ENCODE measurements at regions not wholly inside any gene's neighbourhood (a gene's known extent, or its start where the extent isn't known, plus 50 kb on each side); places are given as distances from the start of the nearest gene placed in this dataset.

DNA sequence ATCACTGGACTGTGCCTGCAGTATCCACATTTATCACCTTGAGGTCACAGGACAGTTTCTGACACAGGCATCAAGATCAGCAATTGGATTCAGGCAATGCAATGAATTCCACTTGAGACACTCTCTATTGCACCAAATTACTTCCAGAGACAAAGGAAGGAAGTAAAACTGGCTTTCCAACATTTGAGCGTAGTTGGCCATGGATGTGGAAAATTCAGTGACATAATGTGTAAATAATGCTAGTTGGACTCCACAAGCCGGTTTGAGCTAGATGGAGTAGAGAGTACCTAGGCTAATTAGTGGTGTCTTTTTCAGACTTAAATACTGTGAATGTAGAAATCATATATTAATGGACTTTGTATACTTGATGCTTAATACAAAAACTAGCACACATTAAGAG lies 168.3 kb upstream of the SYT1 start:
- no peak for DNase-seq (ENCODE audit: low read depth, low spot score)

- DNase-seq (ENCODE audit: low read depth, low spot score) = no peak
Observed at GRCh38 chr12:78697817-78698415, 166.7 kb upstream of the SYT1 start.

DNA sequence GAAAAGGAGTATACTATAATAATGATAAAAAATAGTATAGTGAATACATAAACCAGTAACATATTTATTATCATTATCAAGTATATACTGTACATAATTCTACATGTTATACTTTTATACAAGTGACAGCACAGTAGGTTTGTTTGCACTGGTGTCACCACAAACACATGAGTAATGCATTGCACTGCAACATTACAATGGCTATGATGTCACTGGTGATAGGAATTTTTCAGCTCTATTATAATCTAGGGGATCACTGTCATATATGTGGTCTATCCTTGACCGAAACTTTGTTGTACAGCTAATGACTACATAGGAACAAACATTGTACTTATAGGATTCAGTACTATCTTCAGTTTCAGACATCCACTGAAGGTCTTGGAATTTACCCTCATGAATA lies 165.8 kb upstream of the SYT1 start:
- DNase-seq (ENCODE audit: low read depth, low spot score) = no peak

DNA sequence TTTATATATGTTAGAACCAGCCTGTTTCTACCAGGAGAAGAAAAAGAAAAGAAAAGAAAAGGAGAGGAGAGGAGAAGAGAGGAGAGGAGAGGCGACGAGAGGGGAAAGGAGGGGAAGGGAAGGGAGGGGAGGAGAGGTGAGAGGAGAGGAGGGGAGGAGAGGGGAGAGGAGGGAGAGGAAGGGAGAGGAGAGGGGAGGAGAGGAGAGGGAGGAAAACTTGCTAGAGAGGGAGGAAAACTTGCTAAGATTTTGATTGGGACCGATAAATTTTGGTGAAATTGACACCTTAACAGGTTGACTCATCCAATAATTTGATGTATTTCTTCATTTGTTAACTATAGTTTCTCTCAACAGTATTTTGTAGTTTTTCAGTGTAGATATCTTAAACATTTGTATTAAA lies 164.0 kb upstream of the SYT1 start:
- DNase-seq (ENCODE audit: low read depth, low spot score) = no peak

DNA sequence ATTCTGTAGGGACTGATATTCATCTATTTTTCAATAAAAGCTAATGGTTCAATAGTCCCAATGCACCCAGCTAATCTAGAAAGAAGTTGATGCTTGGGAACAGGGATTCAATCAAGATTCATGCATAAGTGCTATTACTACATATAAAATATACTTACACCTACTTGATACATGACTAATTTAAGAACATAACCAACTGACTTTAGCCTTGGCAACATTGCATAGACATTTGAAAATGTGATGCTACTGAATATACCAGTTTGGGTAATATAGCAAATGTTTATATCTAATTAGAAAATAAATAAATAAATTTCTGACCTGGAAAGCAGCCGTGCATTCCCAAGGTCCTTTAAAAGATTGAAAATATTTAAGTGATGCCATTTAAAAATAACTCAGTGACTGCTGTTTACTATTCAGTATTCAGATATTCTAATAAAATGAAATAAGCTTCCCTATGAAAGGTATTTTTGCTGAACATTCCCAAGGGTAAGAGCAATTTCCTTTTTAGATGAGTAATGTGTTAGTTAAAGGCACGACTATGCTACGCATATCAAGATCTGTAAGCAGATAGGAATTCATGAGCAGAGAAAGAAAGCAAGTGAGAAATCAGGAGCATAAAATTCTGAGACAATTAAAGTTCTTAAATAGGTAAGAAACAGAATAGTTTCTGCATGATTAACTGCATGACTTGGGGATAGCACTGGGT lies 160.6 kb upstream of the SYT1 start:
- DNase-seq (ENCODE audit: low read depth, low spot score) = no peak

GRCh38 chr12:78711954-78712353 lies 152.6 kb upstream of the SYT1 start:
- no peak for DNase-seq (ENCODE audit: low read depth, low spot score)

GRCh38 chr12:78712834-78713481 lies 151.6 kb upstream of the SYT1 start:
- no peak for DNase-seq (ENCODE audit: low read depth, low spot score)

DNA sequence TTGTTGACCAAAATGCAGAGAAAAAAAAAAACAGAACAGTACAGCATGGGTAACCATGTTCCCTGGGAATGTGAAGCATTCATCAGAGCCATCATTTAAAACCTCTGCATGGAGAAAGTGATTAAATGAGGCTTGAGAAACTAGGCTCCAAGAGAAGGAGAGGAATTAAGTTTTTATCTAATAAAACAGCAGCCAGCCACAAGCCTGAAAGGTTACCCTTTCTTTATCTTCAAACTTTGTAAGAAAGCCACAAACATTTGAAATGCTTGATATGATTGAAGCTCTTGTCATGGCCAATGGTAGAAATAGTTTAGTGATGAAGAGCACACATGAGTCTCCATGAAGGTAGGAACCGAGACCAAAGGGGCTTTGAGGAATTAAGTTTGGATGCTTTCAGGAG lies 144.9 kb upstream of the SYT1 start:
- DNase-seq (ENCODE audit: low read depth, low spot score) = no peak

DNA sequence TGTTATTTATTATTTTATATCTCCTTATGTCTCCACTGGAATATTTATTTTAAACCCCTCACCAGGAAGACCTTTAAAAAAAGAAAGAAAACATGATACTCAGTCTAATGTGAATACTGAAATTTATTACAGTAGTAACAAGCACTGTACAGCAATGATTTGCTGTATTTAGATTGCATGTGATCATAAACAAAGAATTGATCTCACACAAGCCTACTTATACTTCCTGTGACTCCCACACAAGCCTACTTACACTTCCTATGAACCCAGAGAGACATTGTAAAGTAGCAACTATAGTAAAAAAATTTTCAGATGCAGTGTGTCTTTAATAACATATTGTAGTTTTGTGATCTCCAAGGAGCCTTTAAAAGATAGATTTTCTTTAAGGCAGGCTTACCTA lies 142.7 kb upstream of the SYT1 start:
- no peak for DNase-seq (ENCODE audit: low read depth, low spot score)

DNA sequence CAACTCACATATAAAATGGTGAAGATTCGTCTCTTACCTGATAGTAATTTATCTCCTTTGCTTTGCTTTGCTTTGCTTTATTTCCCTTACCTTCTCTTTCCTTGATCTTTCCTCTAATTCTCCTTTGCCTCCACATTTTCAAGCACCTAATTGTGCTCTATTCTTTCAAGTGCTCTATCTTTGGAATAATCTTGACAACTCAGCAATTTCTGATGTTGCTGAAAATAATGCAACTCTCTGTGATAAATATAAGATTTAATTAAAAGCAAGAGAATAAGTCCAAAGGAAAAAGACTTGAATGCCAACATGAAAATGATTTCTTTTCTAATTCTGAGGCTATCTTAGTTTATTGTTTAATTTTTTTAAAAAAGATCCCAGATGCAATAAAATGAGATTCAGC lies 139.5 kb upstream of the SYT1 start:
- no peak for DNase-seq (ENCODE audit: low read depth, low spot score)

DNA sequence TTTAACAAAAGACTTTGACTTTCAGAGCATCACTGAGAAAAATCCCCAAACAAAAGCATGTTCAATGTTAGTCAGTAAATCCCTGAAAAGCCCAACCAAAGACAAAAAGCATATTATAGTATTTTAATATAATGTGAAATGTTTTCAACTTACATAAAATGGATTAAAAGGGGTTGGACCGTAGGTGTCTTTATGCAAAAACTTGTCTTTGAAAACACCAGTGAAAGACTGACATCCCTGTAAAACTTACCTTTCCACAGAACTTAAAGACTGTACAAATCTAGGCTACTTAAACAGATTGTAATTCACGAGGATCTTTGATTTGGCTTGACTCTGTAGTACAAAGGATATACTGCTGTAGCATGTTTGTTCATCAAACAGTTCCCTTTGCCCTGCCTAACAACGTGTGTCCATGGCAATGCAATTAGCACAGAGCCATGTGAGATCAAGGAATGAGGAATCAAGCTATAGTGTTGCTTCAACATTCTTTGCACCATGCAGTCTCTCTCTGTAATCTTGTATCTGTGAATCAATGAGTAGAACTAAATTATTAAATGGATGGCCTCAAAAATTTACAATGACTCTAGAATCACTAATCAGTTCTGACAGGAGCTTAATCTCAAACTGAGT lies 138.5 kb upstream of the SYT1 start:
- no peak for DNase-seq (ENCODE audit: low read depth, low spot score)

DNA sequence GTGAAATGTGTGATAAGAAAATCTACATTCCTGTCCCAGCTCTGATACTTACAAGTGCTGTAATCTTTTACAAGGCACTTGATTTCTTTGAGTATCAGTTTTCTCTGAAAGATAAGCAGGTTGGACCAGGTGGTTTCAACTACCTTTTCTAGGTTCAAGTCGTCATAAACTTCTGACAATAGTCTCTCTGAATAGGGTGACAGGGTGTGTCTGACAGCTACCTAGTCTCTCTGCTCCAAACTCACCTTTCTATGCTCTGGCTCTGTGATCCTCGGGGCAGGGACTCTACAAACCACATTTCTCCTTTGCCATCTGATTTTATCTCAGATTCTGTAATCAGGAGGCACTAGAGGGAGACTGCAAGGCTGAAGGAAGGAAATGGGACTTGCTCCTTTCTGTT lies 137.7 kb upstream of the SYT1 start:
- no peak for DNase-seq (ENCODE audit: low read depth, low spot score)

DNA sequence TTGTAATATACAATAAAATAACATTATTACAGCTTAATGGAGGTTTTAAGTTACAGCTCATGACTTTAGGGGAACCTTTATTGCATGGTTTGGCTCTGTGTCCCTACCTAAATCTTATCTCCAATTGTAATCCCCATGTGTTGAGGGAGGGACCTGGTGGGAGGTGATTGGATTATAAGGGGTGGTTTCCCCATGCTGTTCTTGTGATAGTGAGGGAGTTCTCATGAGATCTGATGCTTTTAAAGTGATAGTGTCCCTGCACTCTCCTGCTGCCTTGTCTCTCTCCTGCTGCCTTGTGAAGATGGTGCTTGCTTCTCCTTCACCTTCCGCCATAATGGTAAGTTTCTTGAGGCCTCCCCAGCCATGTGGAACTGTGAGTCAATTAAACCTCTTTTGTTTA lies 132.1 kb upstream of the SYT1 start:
- DNase-seq (ENCODE audit: low read depth, low spot score) = no peak

GRCh38 chr12:78739653-78740052 lies 124.9 kb upstream of the SYT1 start:
- DNase-seq (ENCODE audit: low read depth, low spot score) = no peak

DNA sequence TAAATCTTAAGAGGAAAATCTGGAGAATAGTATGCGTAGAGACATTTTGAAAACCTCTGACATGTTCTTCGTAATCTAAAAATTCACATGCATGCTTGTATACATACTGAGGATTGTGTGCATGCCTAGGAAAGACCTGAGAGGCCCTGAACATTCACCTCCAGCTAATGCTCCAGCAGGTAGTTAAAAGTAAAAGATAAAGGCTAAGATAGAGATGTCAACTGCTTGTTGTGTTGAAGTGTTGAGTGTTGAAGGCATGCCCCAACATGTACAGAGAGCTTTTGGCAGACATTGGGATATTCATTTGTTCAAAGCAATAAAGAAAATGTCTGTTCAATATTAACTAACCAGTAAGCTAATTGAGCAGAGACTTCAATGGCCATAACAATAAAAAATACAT lies 118.6 kb upstream of the SYT1 start:
- DNase-seq (ENCODE audit: low read depth, low spot score) = no peak

GRCh38 chr12:78753058-78753457 lies 111.5 kb upstream of the SYT1 start:
- DNase-seq (ENCODE audit: low read depth, low spot score) = no peak

DNA sequence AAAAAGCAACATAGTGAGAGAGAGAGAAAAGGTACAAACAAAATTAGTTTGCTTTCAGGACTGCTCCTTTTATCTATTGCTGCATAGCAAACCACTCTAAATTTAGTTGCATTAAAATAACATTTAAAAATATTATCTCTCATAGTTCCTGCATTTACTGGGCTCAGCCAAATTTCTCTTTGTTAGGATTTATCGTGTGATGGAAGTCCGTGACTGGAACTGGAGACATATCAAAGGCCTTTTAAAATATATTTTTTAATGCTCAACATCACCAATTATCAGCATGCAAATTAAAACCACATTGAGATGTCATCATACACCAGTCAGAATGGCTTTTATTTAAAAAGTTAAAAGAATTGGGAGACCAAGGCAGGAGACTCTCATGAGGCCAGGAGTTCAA lies 107.6 kb upstream of the SYT1 start:
- DNase-seq (ENCODE audit: low read depth, low spot score) = no peak

DNA sequence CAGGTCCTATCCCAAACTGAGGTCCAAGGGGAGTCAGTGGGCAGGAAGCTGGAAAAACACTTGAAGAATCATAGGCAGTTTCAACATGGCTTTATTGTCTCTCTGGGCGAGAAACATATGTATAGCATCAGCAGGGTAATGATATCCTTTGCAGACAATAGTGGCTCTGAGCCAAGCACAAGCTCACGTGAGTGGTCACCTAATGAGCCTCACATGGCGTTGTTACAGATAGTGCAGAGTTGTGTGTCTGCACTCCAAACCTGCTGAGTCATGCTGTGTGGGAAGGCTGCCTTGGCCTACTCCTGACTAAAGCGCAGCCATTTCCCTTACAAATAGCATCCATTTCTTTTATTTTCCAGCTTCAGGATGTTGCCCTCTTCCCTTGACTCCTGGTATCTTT lies 105.2 kb upstream of the SYT1 start:
- no peak for DNase-seq (ENCODE audit: low read depth, low spot score)

GRCh38 chr12:78760906-78761305 lies 103.7 kb upstream of the SYT1 start:
- DNase-seq (ENCODE audit: low read depth, low spot score) = no peak

GRCh38 chr12:78764913-78765312 lies 99.7 kb upstream of the SYT1 start:
- DNase-seq (ENCODE audit: low read depth, low spot score) = no peak

DNA sequence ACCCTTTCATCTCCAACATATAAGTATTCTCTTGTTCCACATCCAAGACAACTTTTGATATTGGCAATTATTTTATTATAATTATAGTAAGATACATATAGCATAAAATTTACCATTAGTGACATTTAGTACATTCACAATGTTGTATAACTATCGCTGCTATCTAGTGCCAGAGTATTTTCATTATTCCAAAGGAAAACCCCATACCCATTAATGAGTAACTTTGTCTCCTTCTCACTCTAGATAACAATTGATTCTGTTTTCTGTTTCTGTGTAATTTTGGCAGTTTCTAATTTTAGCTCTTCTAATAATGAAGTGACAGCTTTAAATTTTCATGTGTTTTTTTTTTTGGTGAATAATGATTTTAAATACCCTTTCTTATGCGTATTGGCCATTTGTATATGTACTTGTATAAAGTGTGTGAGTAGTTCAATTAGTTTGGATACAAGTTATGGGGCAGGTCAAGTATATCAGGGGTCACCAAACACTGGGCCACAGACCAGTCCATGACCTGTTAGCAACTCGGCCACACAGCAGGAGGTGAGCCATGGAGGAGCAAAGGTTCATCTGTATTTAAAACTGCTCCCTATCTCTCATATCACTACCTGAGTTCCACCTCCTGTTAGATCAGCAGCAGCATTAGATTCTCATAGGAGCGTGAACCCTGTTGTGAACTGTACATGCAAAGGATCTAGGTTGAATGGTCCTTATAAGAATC lies 97.2 kb upstream of the SYT1 start:
- no peak for DNase-seq (ENCODE audit: low read depth, low spot score)

DNA sequence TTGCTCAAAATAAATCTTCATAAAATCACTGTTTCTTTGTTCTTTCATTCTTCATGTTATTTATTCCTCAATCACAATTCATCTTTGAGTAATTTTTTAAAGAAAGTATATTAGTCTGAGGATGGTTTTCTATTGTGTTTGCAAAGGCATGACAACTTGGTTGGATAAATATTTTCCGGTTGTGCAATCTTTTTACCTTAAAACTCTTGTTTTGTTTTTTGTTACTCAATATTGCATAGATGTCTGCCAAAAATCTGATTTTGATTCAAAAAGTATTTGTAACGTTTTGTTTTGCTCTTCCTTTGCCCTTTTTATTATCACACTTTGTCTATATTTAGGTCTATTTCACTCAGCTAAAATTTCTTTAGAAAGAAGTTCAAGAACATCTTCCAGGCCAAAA lies 86.2 kb upstream of the SYT1 start:
- DNase-seq (ENCODE audit: low read depth, low spot score) = no peak

All from brain pericyte (primary cell).